ENCODE measurements at regions not wholly inside any gene's neighbourhood (a gene's known extent, or its start where the extent isn't known, plus 50 kb on each side); places are given as distances from the start of the nearest gene placed in this dataset.

DNA sequence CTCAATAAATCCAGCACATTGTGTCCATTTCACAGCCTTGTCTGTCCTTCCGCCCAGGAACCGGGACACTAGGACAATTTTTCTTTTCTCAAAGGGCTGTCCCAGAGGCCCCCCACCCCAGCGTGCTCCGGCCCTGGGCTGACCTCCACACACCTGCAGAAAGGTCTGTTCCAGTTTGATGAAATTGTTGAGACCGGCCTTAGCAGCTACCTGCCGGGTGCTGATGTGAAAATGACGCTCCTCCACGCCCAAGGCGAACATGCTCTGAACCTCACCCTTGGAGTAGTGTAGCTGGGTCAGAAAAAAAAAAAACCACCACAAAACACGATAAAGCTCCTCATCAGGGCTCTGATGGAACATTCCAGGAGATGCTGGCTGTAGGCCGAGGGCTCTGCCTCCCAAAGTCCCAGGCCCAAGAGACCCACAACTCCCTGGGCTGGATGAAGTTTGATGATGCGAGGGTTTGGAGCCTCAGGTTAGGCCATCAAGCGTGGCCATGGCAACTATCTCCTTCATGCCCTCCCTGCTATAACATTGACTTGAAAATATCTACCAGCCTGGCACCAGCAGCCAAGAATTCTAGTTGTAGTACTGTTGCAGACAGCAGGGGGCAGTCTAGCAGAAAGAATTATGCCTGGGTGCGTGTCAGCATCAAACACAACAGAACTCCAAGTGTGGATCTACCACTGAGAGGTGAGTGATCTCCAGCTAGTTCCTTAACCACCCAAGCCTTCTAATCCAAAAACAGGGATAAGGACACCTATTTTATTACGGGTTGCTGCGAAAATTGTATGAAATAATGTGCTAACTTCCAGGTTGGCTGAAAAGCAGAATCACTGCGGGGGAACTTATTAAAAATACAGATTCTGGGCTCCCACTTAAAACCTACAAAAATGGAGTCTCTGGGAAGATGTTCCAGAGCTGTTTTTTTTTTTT is 62.1 kb downstream of the RMI2 start:
- no peaks in the 10 kb centered on the region for H3K27me3 ChIP-seq
- no peak overlapping the region for H3K27ac ChIP-seq
- no peaks in the 10 kb centered on the region for H3K9me3 ChIP-seq
- no peak overlapping the region for H3K4me3 ChIP-seq
- DNase-seq (peak in 3 of 4 donors; percentile 44 to 58 (median 54)), ATAC-seq (peak; percentile 91)
- no peaks in the 10 kb centered on the region for H3K36me3 ChIP-seq
- H3K4me1 ChIP-seq = peaks cover 0 to 5% of the 10 kb centered on the region in 2 donors
- TF ChIP-seq, protein P1, sequence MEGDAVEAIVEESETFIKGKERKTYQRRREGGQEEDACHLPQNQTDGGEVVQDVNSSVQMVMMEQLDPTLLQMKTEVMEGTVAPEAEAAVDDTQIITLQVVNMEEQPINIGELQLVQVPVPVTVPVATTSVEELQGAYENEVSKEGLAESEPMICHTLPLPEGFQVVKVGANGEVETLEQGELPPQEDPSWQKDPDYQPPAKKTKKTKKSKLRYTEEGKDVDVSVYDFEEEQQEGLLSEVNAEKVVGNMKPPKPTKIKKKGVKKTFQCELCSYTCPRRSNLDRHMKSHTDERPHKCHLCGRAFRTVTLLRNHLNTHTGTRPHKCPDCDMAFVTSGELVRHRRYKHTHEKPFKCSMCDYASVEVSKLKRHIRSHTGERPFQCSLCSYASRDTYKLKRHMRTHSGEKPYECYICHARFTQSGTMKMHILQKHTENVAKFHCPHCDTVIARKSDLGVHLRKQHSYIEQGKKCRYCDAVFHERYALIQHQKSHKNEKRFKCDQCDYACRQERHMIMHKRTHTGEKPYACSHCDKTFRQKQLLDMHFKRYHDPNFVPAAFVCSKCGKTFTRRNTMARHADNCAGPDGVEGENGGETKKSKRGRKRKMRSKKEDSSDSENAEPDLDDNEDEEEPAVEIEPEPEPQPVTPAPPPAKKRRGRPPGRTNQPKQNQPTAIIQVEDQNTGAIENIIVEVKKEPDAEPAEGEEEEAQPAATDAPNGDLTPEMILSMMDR (IDR thresholded peaks at IDR 0.05) = peak; percentile 61 to 62
- intact Hi-C loops (cut with DNase I) = loop anchor here (5.0 to 10.0 kb wide), 4 partner anchors 117 to 657 kb away; a partner anchor contains a TSS

DNA sequence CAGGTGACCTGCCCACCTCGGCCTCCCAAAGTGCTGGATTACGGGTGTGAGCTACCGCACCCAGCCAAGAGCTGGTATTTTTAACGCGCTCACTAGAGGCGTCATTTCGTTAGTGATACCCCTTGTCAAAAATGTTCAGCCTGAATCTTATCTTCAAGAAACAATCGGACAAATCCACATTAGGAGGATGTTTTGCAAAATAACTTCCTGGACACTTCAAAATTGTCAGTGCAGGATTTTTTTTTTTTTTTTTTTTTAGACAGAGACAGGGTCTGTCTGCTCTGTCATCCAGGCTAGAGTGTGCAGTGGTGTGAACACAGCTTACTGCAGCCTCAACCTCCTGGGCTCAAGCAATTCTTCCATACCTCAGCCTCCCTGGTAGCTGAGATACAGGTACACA is 63.0 kb downstream of the RMI2 start:
- peaks cover 0 to 5% of the 10 kb centered on the region in 2 donors for H3K4me1 ChIP-seq
- DNase-seq = no peak
- intact Hi-C loops (cut with DNase I) = loop anchor here (5.0 to 10.0 kb wide), 4 partner anchors 117 to 657 kb away; a partner anchor contains a TSS
- no peak overlapping the region for H3K27ac ChIP-seq
- H3K9me3 ChIP-seq = no peaks in the 10 kb centered on the region
- TF ChIP-seq, protein P1 (IDR thresholded peaks at IDR 0.05) = no peak
- no peak for ATAC-seq
- no peaks in the 10 kb centered on the region for H3K27me3 ChIP-seq
- no peaks in the 10 kb centered on the region for H3K36me3 ChIP-seq
- H3K4me3 ChIP-seq = no peak overlapping the region

DNA sequence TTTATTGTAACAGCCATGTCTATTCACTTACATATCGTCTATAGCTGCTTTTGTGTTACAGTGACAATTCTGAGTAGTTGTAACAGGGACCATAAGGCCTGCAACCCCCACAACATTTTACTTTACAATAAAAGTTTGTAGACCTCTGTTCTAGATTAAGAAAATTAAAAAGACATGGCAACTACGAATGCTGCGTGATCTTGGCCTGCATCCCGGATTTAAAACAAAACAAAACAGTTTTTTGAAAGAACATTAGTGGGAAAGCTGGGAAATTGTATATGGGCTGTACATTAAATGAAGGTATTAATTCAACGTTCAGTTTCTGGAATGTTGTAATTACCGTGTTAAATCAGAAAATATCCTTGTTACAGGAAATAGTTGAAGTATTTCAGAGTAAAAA is 64.1 kb downstream of the RMI2 start:
- Histone ChIP-seq H3K9me3 (no peaks in the 10 kb centered on the region), H3K4me1 (peaks cover 0 to 5% of the 10 kb centered on the region in 2 donors), H3K4me3 (no peak overlapping the region), H3K27me3 (no peaks in the 10 kb centered on the region), H3K36me3 (no peaks in the 10 kb centered on the region), H3K27ac (no peak overlapping the region)
- intact Hi-C loops (cut with DNase I) = loop anchor here (5.0 to 10.0 kb wide), 4 partner anchors 115 to 655 kb away; a partner anchor contains a TSS
- ATAC-seq (no peak), DNase-seq (peak in 1 of 4 donors; percentile 48)
- TF ChIP-seq, protein P1 (IDR thresholded peaks at IDR 0.05) = no peak

DNA sequence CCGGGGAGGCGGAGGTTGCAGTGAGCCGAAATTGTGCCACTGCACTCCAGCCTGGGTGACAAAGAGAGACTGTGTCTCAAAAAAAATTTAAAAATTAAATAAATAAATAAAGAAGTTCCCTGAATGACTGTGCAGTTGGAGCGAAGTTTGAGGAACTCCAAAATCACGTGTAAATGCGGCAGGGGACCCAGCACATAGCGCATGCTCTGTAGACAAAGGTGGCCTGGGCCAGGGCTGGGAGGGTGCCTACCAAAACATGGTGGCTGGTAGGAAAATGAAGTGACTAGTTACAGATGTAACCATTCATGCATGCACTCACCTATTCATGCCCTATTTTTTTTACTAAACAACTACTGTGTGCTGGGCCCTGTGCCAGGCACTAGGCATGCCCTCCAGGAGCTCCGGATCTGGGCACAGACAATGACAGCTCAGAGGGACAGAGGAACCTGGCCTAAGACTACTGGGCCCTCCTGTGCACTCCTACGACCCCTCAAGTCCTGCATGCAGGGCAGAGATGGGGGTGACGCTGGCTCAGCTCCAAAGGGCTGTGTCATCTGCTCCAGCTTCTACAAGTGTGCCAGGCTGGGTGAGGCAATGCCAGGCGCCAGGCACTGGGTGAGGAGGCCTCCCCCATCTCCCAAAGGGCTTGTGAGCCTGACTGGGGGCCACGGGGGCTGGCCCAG is 65.3 kb downstream of the RMI2 start:
- ATAC-seq (peak; percentile 45), DNase-seq (peak in 1 of 4 donors; percentile 61)
- TF ChIP-seq, protein P1 (IDR thresholded peaks at IDR 0.05) = no peak
- Histone ChIP-seq H3K27me3 (no peaks in the 10 kb centered on the region), H3K27ac (no peak overlapping the region), H3K9me3 (no peaks in the 10 kb centered on the region), H3K4me3 (no peak overlapping the region), H3K36me3 (no peaks in the 10 kb centered on the region), H3K4me1 (peaks cover 0 to 5% of the 10 kb centered on the region in 2 donors)
- intact Hi-C loops (cut with DNase I) = no loop called here

DNA sequence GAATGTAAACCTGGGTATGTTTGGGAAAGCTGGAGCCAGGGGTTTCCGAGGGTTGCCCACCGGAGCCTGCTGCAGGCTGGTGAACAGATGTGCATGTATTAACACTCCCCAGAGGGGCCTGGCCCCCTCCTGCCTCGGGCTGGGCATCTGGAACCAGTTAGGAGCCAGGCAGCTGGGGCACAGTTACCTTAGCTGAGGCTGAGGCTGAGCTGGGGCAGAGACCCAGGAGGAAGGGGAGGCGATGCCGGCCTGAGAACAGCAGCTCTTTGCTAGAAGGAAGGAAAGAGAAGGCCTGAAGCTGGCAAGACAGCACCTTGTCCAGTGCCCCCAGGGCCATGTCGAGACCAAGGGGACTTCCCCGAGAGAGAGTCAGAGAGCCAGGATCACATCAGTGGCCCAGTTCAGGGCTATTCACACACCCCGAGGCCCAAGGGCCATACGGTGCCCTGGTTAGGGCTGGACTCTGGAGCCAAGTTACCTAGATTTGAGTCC is 65.8 kb downstream of the RMI2 start:
- no peak for ATAC-seq
- Histone ChIP-seq H3K27ac (no peak overlapping the region), H3K36me3 (no peaks in the 10 kb centered on the region), H3K9me3 (no peaks in the 10 kb centered on the region), H3K4me3 (no peak overlapping the region), H3K4me1 (peaks cover 0 to 5% of the 10 kb centered on the region in 2 donors), H3K27me3 (no peaks in the 10 kb centered on the region)
- intact Hi-C loops (cut with DNase I) = no loop called here
- peak in 1 of 4 donors; percentile 60 for DNase-seq
- TF ChIP-seq, protein P1 (IDR thresholded peaks at IDR 0.05) = no peak

Measured in left lung (tissue), 4 donors.